ENCODE measurements at regions not wholly inside any gene's neighbourhood (a gene's known extent, or its start where the extent isn't known, plus 50 kb on each side); places are given as distances from the start of the nearest gene placed in this dataset.

- TF ChIP-seq CTCF (IDR thresholded peaks at IDR 0.05): no peak
- no peak for TF ChIP-seq POLR2AphosphoS5 (IDR thresholded peaks at IDR 0.05)
- TF ChIP-seq POLR2A (IDR thresholded peaks at IDR 0.05; ENCODE audit: low read depth): no peak
Measured at GRCh38 chr11:43116071-43116470, 195.7 kb upstream of the API5 start.

All from esophagus muscularis mucosa (tissue), 3 donors.